A549 (cell line): ENCODE measurements at regions not wholly inside any gene's neighbourhood (a gene's known extent, or its start where the extent isn't known, plus 50 kb on each side); places are given as distances from the start of the nearest gene placed in this dataset.

Source experiments
- CTCF ChIP-seq: fragments of >200 bp; sonication (Bioruptor Twin); formaldehyde crosslinking; IDR thresholded peaks from 3 replicates; pipeline ENCODE4 v1.5.1; 2016
- ESRRA ChIP-seq: fragments of 150-350 bp; IDR thresholded peaks from 2 replicates; pipeline ENCODE4 v1.6.1; 2014; ENCODE audit warnings: mild to moderate bottlenecking, low read length, borderline replicate concordance
- MAFK ChIP-seq: fragments of 450-650 bp; IDR thresholded peaks from 2 replicates; pipeline ENCODE4 v1.6.1; 2014; ENCODE audit not compliant: partially characterized antibody
- POLR2A ChIP-seq: IDR thresholded peaks from 2 replicates; pipeline ENCODE4 v1.6.1; 2012; ENCODE audit warnings: mild to moderate bottlenecking, low read length
- RAD21 ChIP-seq, 2 experiments: fragments of >200 bp in 1 of 2; sonication (Bioruptor Twin) in 1 of 2; formaldehyde crosslinking in 1 of 2; IDR thresholded peaks in 1 of 2; conservative IDR thresholded peaks in 1 of 2; 2 replicates in 1 of 2; 3 replicates in 1 of 2; pipeline ENCODE4 v1.6.1; 2012 to 2018; ENCODE audit warnings: inconsistent platforms in 1 of 2
- RCOR1 ChIP-seq: fragments of 150-350 bp; IDR thresholded peaks from 2 replicates; pipeline ENCODE4 v1.6.1; 2014; ENCODE audit warnings: antibody characterized with exemption, low read length, low read depth
- RNF2 ChIP-seq: fragments of 200-600 bp; sonication (generic); IDR thresholded peaks from 2 replicates; pipeline ENCODE4 v1.6.1; 2016; ENCODE audit warnings: low read depth, mild to moderate bottlenecking, antibody characterized with exemption, moderate library complexity, borderline replicate concordance

GRCh38 chr10:36489611-36490228 lies 635.7 kb upstream of the ANKRD30A start:
- TF ChIP-seq ESRRA (no peak), RCOR1 (no peak), CTCF (no peak), POLR2A (no peak), RNF2 (no peak), MAFK (no peak), RAD21 (conservative IDR thresholded peaks at IDR 0.05 in 1 of 2, IDR thresholded peaks at IDR 0.05 in 1 of 2) (no peak)
